HepG2 (cell line): ENCODE measurements at regions not wholly inside any gene's neighbourhood (a gene's known extent, or its start where the extent isn't known, plus 50 kb on each side); places are given as distances from the start of the nearest gene placed in this dataset.

ENCODE experiments used
- CREB1 ChIP-seq, 2 experiments: fragments of 450-650 bp in 1 of 2; IDR thresholded peaks; 2 replicates each; pipeline ENCODE4 v1.6.1; 2016 to 2017; ENCODE audit warnings: control low read depth in 1 of 2, mild to moderate bottlenecking in 1 of 2, missing compliant biosample characterization in 1 of 2, missing genetic modification characterization in 1 of 2
- CREM ChIP-seq, 2 experiments: sonication (generic) in 1 of 2; formaldehyde crosslinking in 1 of 2; IDR thresholded peaks; 2 replicates each; pipeline versions ENCODE4 v1.4.0 to v1.6.1; 2016 to 2020; ENCODE audit warnings: antibody characterized with exemption in 1 of 2, mild to moderate bottlenecking in 1 of 2, missing genetic modification reagents in 1 of 2
- ELF1 ChIP-seq: sonication (generic); formaldehyde crosslinking; IDR thresholded peaks from 2 replicates; pipeline ENCODE4 v1.4.0; 2020; ENCODE audit warnings: missing genetic modification reagents
- EP300 ChIP-seq, 3 experiments: sonication (generic) in 1 of 3; formaldehyde crosslinking in 1 of 3; IDR thresholded peaks; 2 replicates each; pipeline versions ENCODE4 v1.5.1 to v1.6.1; 2011 to 2020; ENCODE audit warnings: low read depth in 2 of 3, low read length in 2 of 3, borderline replicate concordance in 1 of 3, improper control_type of control experiment in 1 of 3, mild to moderate bottlenecking in 1 of 3, missing genetic modification reagents in 1 of 3, moderate library complexity in 1 of 3
- RFX5 ChIP-seq: IDR thresholded peaks from 2 replicates; pipeline ENCODE4 v1.6.1; 2011; ENCODE audit warnings: low read depth, low read length, improper control_type of control experiment
- TBP ChIP-seq: sonication (generic); formaldehyde crosslinking; IDR thresholded peaks from 2 replicates; pipeline ENCODE4 v1.5.0; 2020; ENCODE audit warnings: missing genetic modification reagents
- USF2 ChIP-seq, 2 experiments: sonication (generic) in 1 of 2; formaldehyde crosslinking in 1 of 2; IDR thresholded peaks; 2 replicates each; pipeline versions ENCODE4 v1.5.1 to v1.6.1; 2011 to 2020; ENCODE audit warnings: borderline replicate concordance in 1 of 2, low read depth in 1 of 2, low read length in 1 of 2, mild to moderate bottlenecking in 1 of 2, missing genetic modification reagents in 1 of 2, moderate library complexity in 1 of 2
- ZFY ChIP-seq: sonication (generic); formaldehyde crosslinking; IDR thresholded peaks from 2 replicates; pipeline ENCODE4 v1.4.0; 2020; ENCODE audit warnings: missing genetic modification reagents
- ZNF350 ChIP-seq: sonication (generic); formaldehyde crosslinking; IDR thresholded peaks from 2 replicates; pipeline ENCODE4 v1.4.0; 2020; ENCODE audit warnings: mild to moderate bottlenecking, low read depth, missing genetic modification reagents, borderline replicate concordance
- ZNF550 ChIP-seq: sonication (generic); formaldehyde crosslinking; IDR thresholded peaks from 2 replicates; pipeline ENCODE4 v1.4.0; 2020; ENCODE audit warnings: mild to moderate bottlenecking, missing genetic modification reagents, borderline replicate concordance
- TF ChIP-seq, protein P1 (sequence below): sonication (generic); formaldehyde crosslinking; IDR thresholded peaks from 2 replicates; pipeline ENCODE4 v1.5.0; 2020; ENCODE audit warnings: missing genetic modification reagents
- TF ChIP-seq, protein P2 (sequence below): sonication (generic); formaldehyde crosslinking; IDR thresholded peaks from 2 replicates; pipeline ENCODE4 v1.9.0; 2021; ENCODE audit warnings: missing genetic modification reagents, borderline replicate concordance
- TF ChIP-seq, protein P3 (sequence below): sonication (generic); formaldehyde crosslinking; IDR thresholded peaks from 2 replicates; pipeline ENCODE4 v1.4.0; 2020; ENCODE audit warnings: mild to moderate bottlenecking, missing genetic modification reagents

DNA sequence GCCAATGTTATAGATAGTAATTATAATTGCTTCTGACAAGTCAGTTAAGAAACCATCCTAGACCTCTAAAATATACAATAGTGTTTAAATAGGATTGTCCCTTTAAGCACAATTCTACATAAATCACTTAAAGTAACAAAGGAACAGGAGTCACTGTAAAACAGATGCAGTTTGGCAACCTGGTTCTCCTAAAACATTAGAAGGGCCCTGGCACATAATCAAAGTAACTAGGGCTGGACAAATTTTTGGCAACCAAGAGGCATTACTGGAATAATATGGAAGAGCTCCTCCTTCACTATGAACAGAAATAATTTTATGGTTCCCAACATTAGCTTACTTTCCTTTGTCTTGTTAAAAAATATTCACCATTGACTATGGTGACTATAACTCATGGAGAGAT, 75.0 kb upstream of the CCDC160 start:
- no peak for TF ChIP-seq CREB1 (IDR thresholded peaks at IDR 0.05)
- TF ChIP-seq CREB1 (CRISPR knock-in tag; IDR thresholded peaks at IDR 0.05): no peak
- no peak for TF ChIP-seq EP300 (IDR thresholded peaks at IDR 0.05; ENCODE audit: low read depth in 2 of 2, low read length in 2 of 2)
- no peak for TF ChIP-seq EP300 (CRISPR knock-in tag; IDR thresholded peaks at IDR 0.05; ENCODE audit: borderline replicate concordance)
- no peak for TF ChIP-seq CREM (IDR thresholded peaks at IDR 0.05)
- TF ChIP-seq CREM (CRISPR knock-in tag; IDR thresholded peaks at IDR 0.05): no peak
- TF ChIP-seq, protein P1, sequence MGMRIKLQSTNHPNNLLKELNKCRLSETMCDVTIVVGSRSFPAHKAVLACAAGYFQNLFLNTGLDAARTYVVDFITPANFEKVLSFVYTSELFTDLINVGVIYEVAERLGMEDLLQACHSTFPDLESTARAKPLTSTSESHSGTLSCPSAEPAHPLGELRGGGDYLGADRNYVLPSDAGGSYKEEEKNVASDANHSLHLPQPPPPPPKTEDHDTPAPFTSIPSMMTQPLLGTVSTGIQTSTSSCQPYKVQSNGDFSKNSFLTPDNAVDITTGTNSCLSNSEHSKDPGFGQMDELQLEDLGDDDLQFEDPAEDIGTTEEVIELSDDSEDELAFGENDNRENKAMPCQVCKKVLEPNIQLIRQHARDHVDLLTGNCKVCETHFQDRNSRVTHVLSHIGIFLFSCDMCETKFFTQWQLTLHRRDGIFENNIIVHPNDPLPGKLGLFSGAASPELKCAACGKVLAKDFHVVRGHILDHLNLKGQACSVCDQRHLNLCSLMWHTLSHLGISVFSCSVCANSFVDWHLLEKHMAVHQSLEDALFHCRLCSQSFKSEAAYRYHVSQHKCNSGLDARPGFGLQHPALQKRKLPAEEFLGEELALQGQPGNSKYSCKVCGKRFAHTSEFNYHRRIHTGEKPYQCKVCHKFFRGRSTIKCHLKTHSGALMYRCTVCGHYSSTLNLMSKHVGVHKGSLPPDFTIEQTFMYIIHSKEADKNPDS (CRISPR knock-in tag): no peak
- TF ChIP-seq, protein P2, sequence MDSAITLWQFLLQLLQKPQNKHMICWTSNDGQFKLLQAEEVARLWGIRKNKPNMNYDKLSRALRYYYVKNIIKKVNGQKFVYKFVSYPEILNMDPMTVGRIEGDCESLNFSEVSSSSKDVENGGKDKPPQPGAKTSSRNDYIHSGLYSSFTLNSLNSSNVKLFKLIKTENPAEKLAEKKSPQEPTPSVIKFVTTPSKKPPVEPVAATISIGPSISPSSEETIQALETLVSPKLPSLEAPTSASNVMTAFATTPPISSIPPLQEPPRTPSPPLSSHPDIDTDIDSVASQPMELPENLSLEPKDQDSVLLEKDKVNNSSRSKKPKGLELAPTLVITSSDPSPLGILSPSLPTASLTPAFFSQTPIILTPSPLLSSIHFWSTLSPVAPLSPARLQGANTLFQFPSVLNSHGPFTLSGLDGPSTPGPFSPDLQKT (CRISPR knock-in tag): no peak
- no peak for TF ChIP-seq ZNF350
- no peak for TF ChIP-seq USF2 (IDR thresholded peaks at IDR 0.05; ENCODE audit: low read depth, low read length)
- TF ChIP-seq USF2 (CRISPR knock-in tag; IDR thresholded peaks at IDR 0.05; ENCODE audit: borderline replicate concordance): no peak
- no peak for TF ChIP-seq ZFY
- TF ChIP-seq ELF1 (CRISPR knock-in tag): no peak
- TF ChIP-seq, protein P3, sequence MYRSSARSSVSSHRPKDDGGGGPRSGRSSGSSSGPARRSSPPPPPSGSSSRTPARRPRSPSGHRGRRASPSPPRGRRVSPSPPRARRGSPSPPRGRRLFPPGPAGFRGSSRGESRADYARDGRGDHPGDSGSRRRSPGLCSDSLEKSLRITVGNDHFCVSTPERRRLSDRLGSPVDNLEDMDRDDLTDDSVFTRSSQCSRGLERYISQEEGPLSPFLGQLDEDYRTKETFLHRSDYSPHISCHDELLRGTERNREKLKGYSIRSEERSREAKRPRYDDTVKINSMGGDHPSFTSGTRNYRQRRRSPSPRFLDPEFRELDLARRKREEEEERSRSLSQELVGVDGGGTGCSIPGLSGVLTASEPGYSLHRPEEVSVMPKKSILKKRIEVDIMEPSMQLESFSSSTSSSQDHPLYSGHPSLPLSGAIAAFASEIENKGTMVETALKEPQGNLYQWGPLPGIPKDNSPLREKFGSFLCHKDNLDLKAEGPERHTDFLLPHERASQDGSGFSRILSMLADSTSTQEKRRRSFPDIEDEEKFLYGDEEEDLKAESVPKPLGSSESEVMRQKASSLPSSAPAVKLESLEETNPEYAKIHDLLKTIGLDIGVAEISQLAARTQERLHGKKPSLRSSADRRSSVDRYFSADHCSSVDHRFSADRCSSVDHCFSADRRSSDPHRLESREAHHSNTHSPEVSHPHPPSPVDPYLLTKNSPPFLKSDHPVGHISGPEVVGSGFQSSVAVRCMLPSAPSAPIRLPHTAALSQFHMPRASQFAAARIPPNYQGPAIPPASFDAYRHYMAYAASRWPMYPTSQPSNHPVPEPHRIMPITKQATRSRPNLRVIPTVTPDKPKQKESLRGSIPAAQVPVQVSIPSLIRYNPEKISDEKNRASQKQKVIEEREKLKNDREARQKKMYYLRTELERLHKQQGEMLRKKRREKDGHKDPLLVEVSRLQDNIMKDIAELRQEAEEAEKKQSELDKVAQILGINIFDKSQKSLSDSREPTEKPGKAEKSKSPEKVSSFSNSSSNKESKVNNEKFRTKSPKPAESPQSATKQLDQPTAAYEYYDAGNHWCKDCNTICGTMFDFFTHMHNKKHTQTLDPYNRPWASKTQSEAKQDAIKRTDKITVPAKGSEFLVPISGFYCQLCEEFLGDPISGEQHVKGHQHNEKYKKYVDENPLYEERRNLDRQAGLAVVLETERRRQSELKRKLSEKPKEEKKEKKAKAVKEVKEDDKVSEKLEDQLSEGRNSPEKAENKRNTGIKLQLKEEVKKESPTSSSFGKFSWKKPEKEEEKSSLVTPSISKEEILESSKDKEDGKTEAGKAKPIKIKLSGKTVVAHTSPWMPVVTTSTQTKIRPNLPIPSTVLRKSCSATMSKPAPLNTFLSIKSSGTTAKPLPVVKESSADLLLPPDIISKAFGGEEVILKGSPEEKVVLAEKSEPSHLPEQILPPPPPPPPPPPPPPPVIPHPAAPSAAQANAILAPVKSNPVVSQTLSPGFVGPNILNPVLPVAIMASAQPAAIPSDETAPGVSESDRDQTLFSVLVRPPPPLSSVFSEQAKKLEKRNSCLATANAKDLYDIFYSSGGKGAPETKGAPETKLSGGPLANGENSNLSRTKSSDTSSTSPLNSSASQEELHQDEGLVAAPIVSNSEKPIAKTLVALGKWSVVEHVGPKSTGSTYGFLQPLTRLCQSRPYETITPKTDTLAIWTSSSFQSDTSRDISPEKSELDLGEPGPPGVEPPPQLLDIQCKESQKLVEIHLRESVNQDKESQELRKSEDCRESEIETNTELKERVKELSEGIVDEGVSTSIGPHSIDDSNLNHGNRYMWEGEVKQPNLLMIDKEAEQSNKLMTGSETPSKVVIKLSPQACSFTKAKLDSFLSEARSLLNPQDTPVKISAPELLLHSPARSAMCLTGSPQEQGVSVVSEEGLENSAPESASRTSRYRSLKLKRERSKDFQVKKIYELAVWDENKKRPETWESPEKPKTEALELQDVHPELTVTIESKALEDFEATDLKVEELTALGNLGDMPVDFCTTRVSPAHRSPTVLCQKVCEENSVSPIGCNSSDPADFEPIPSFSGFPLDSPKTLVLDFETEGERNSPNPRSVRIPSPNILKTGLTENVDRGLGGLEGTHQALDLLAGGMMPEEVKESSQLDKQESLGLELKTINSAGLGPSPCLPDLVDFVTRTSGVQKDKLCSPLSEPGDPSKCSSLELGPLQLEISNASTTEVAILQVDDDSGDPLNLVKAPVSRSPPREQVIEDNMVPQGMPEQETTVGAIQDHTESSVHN (CRISPR knock-in tag): no peak
- no peak for TF ChIP-seq ZNF550
- no peak for TF ChIP-seq TBP
- TF ChIP-seq RFX5: no peak
